Left ventricle myocardium inferior (tissue), 1 donor: ENCODE measurements at regions not wholly inside any gene's neighbourhood (a gene's known extent, or its start where the extent isn't known, plus 50 kb on each side); places are given as distances from the start of the nearest gene placed in this dataset.

ENCODE experiments used
- DNase-seq: peaks from one replicate; pipeline ENCODE4 v3.0.0-alpha.2; 2020
- H3K27ac ChIP-seq: fragments of 200-600 bp; replicated peaks from 2 replicates; pipeline ENCODE4 v1.8.0; 2021
- H3K27me3 ChIP-seq: fragments of 200-600 bp; 2 replicates; pipeline ENCODE4 v1.8.0; 2021; ENCODE audit warnings: low read depth
- H3K36me3 ChIP-seq: fragments of 200-600 bp; 2 replicates; pipeline ENCODE4 v1.8.0; 2021
- H3K4me1 ChIP-seq: fragments of 200-600 bp; 2 replicates; pipeline ENCODE4 v1.8.0; 2021
- H3K4me3 ChIP-seq: fragments of 200-600 bp; 2 replicates; pipeline ENCODE4 v1.8.0; 2021; ENCODE audit warnings: mild to moderate bottlenecking, moderate library complexity
- H3K9me3 ChIP-seq: fragments of 200-600 bp; replicated peaks from 2 replicates; pipeline ENCODE4 v1.8.0; 2021
- intact Hi-C: fragments of 100-400 bp; cut with micrococcal nuclease; formaldehyde crosslinking; loops from one replicate; pipeline ENCODE4 v1.11.0; 2022
- TF ChIP-seq, protein P1 (sequence below): fragments of 200-600 bp; IDR thresholded peaks from 2 replicates; pipeline ENCODE4 v1.8.0; 2021; ENCODE audit warnings: antibody characterized with exemption, mild to moderate bottlenecking, borderline replicate concordance
- donor health status: DM: no; HTN: yes; CAD: no; lungs with severe emphysema.

DNA sequence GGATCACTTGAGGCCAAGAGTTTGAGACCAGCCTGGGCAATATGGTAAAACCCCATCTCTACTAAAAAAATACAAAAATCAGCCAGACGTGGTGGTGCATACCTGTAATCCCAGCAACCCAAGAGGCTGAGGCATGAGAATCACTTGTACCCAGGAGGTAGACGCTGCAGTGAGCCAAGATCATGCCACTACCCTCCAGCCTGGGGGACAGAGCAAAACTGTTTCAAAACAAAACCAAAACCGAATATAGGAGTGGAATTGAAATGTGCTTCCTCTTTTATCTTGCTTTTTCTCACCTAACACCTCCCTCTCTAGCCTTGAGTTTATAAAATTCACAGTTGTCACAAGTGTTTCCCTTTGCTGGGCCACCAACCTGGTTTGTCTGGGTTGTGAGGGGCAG, 181.9 kb downstream of the PAH start:
- no peak overlapping the region for H3K4me3 ChIP-seq
- H3K27ac ChIP-seq = no peak overlapping the region
- H3K27me3 ChIP-seq = peaks cover 5% of the 10 kb centered on the region
- TF ChIP-seq, protein P1, sequence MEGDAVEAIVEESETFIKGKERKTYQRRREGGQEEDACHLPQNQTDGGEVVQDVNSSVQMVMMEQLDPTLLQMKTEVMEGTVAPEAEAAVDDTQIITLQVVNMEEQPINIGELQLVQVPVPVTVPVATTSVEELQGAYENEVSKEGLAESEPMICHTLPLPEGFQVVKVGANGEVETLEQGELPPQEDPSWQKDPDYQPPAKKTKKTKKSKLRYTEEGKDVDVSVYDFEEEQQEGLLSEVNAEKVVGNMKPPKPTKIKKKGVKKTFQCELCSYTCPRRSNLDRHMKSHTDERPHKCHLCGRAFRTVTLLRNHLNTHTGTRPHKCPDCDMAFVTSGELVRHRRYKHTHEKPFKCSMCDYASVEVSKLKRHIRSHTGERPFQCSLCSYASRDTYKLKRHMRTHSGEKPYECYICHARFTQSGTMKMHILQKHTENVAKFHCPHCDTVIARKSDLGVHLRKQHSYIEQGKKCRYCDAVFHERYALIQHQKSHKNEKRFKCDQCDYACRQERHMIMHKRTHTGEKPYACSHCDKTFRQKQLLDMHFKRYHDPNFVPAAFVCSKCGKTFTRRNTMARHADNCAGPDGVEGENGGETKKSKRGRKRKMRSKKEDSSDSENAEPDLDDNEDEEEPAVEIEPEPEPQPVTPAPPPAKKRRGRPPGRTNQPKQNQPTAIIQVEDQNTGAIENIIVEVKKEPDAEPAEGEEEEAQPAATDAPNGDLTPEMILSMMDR = no peak
- H3K36me3 ChIP-seq = no peaks in the 10 kb centered on the region
- intact Hi-C loops = no loop called here
- no peak for DNase-seq
- H3K4me1 ChIP-seq = no peaks in the 10 kb centered on the region
- peaks cover 7% of the 10 kb centered on the region for H3K9me3 ChIP-seq

DNA sequence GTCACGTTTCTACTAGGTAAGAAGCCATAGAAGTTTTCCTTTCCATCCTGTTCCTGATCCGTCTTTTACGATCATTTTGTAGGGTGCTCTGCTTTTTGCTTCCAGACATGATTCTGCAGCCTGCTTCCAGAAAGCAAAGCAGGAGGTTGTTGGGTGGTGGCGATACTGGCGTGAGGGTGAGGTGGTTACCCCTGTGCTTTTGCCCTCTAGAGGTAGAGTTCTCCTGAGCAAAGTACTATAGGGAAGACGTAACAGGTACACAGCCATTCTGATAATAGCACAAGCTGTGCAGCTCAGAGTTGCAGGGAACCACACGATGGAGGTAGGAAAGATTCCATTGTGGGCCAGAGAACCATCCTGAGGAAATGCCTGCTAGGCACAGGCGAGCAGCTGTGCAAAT, 186.0 kb downstream of the PAH start:
- H3K36me3 ChIP-seq = no peaks in the 10 kb centered on the region
- no peak for DNase-seq
- H3K4me3 ChIP-seq = no peak overlapping the region
- H3K27me3 ChIP-seq = peaks cover 5% of the 10 kb centered on the region
- TF ChIP-seq, protein P1 = no peak
- no peaks in the 10 kb centered on the region for H3K4me1 ChIP-seq
- intact Hi-C loops = no loop called here
- no peak overlapping the region for H3K27ac ChIP-seq
- H3K9me3 ChIP-seq = no peaks in the 10 kb centered on the region

DNA sequence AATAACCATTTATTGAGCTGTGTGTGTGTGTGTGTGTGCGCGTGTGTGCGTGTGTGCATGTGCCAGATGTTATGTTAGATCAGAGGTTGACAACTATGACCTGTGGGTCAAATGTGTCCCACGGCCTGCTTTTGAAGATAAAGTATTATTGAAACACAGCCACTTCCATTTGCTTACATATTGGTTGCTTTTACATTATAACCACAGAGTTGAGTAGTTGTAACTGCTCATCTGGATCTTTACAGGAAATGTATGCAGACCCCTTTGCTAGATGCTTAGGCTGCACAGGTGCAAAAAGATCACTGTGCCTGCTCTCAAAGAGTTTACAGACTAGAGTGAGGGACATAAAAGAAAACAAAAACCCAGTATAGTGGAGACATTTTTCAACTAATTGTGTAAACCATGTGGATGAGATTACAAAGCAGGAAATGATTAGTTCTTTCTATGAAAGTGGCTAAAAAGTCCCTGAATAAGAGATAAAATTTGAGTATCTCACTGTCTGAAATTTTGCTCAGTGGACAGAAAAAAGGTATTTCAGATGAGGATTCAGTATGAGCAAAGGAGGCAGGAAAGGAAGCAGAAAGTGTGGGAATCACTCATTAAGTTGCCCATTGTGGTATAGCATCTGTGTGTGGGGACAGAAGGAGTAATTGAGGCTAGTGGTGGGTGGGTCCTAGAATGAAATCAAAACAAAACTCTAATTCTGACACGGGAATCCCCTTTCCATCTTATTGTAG, 188.4 kb downstream of the PAH start:
- peaks cover 5% of the 10 kb centered on the region for H3K27me3 ChIP-seq
- no peak for DNase-seq
- no peaks in the 10 kb centered on the region for H3K4me1 ChIP-seq
- no peak overlapping the region for H3K4me3 ChIP-seq
- H3K9me3 ChIP-seq = no peaks in the 10 kb centered on the region
- intact Hi-C loops = no loop called here
- TF ChIP-seq, protein P1 = no peak
- H3K27ac ChIP-seq = no peak overlapping the region
- H3K36me3 ChIP-seq = no peaks in the 10 kb centered on the region

- DNase-seq = no peak
- H3K9me3 ChIP-seq = no peaks in the 10 kb centered on the region
- intact Hi-C loops = no loop called here
- H3K36me3 ChIP-seq = no peaks in the 10 kb centered on the region
- no peaks in the 10 kb centered on the region for H3K4me1 ChIP-seq
- H3K4me3 ChIP-seq = no peak overlapping the region
- H3K27ac ChIP-seq = no peak overlapping the region
- TF ChIP-seq, protein P1 = no peak
- H3K27me3 ChIP-seq = peaks cover 5% of the 10 kb centered on the region
Observed at GRCh38 chr12:102726686-102727085, 190.4 kb downstream of the PAH start.

GRCh38 chr12:102722147-102722546, 194.9 kb downstream of the PAH start:
- Histone ChIP-seq H3K36me3 (no peaks in the 10 kb centered on the region), H3K4me3 (no peak overlapping the region), H3K4me1 (no peaks in the 10 kb centered on the region), H3K27ac (no peak overlapping the region), H3K27me3 (no peaks in the 10 kb centered on the region), H3K9me3 (no peaks in the 10 kb centered on the region)
- TF ChIP-seq, protein P1 = no peak
- intact Hi-C loops = no loop called here
- DNase-seq = no peak
